ENCODE measurements at regions not wholly inside any gene's neighbourhood (a gene's known extent, or its start where the extent isn't known, plus 50 kb on each side); places are given as distances from the start of the nearest gene placed in this dataset.
"Not testable (repeated sequence)": the region's sequence is repeated elsewhere in the genome, so short reads cannot be mapped to it uniquely, and the experiment has no call there.

DNA sequence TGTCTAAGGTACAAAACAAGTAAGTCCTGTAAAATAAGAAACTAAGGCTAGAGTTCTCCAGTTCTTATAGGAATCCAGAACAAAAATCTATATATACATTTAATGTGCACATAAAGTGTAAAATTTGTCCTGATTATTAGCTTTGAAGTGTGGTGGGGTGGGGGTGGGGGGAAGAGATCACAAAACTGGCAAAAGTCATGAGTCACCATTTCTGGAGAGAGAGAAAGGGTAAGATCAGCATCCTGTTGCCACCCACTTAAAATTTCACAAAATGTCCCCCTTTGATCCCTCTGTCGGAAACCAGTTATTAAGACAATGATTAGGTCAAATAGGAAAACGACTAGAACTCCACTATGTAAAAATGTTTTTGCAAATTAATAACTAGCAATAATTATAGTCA, 482.0 kb upstream of the POU3F2 start:
- DNase-seq = no peak

DNA sequence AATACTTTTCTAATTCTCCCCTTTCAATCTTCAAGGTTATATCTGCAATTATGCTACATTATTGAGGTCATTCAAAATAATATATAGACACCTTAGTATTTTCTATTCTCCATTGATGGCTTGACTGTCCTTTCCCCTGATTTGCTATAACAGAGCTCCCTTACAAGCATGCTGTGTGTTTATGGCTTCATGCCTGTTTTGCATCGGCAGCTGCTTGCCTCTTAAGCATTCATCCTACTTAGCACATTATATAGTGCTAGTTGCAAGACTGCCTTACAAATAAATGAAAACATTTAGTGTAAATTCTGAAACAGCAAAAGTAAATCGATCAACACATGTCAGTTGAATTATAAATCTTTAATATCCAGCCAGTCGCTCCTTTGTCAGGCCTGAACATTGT, 476.2 kb upstream of the POU3F2 start:
- no peak for DNase-seq

DNA sequence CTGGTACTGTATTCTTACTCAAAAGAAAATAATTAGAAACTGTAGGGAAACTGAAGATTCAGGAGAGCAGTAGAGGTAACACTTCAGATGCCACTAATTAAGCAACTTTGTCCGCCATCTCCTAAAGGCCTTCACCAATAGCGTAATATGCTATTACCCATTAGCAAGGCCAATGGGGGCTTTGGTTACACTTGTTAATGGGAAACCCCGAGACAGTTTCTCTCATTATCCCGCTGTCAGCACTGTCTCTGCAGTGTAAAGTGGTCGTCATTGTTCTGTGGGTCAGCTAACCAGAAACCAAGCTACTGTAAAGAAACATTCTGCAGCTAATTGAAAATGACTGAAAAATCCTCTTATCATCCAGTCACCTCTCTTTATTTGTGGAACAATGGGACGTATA, 468.0 kb upstream of the POU3F2 start:
- no peak for DNase-seq

DNA sequence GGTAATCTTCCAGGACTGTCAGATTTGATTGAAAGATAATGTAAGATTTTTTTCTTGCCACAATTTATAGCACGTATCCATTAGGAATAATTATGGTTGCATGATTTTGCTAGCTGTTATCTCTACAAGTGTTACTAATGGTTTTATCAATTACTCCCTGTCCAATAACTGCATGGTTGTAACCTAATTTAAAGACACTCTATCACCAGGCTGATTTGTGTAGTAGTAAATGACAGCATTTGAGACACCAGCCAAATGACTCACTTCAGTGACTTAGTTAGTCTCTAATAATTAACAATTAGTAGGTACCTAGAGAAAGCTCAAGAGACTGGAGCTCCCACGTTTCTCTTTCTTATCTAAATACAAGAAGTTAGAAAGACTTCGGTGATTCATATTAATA, 453.8 kb upstream of the POU3F2 start:
- DNase-seq = no peak

DNA sequence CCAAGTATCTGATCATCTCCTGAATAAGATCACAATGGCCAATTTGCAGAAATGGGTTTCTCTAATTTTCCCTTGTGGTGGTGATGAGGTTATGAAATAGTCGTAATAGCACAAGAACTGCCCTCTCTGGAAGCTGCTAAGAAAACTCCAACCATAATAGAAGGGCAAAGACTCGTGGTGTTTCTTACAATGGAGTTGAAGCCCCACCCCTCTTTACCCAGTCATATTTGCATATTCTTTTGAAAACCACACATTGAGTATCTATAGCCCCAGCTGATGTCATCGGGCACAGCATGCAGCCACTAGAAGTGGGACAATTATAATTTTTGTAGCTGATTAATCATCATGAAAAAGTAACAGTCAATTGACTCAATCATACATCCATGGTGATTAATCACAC, 452.1 kb upstream of the POU3F2 start:
- DNase-seq = no peak

DNA sequence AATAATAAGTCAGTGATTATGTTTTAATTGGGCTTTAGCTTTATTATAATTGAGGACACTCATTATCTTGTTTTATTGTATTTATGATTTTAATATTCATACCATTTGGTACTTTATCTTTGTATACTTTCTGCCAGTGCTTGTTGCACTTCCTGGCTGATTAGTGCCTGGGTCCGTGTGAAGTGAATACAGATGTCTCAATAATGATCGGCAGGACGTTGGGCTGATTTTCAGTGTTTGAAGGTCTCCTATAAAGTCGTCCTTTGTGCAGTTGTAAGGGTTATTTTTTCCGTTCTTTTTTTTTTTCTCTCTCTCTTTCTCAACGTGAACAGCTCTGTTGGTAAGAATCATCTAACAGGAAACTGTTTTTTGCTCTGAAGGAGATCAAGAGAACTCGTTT, 450.0 kb upstream of the POU3F2 start:
- no peak for DNase-seq

DNA sequence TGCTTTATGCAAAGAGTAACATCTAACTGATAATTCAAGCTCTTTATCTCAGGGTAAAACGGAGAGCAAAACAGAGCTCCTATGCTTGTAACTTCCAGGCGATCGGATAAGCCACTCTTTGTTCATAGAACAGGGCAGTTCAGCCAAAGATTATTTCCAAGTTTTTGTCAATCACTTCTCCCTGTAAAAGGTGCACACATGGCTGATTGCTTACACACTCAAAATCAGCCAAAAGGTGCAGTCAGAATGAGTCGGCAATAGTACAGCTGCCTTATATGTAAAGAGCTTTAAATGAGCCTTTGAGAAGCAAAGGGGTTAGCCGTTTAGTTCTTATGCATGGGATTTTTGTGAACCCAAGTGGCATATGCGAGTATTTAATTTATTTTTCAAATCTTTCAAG, 449.6 kb upstream of the POU3F2 start:
- DNase-seq = no peak

DNA sequence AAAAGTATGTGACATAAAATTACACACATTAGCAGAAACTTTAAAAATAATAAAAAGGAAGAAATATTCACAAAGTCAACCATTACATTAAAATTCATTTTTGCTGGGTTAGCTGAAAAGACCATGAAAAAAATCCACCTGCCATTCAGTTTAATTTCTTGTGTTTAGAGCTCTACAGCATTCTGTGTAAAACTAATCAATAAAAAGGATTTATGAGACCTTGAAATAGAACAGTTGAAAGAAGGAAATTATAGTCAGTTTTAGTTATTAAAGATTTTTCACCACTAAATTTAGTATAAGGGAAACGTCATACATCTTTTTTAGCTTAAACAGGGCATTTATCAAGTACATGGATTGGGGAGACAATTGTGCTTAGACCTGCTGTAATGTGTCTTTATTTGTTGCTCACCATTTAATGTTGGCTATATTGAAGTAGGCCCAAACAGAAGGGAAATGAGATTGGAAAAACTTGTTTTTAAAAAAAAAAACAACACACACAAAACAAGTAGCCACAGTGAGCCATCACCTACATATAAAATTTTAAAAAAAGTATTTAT, 438.7 kb upstream of the POU3F2 start:
- no peak for DNase-seq

DNA sequence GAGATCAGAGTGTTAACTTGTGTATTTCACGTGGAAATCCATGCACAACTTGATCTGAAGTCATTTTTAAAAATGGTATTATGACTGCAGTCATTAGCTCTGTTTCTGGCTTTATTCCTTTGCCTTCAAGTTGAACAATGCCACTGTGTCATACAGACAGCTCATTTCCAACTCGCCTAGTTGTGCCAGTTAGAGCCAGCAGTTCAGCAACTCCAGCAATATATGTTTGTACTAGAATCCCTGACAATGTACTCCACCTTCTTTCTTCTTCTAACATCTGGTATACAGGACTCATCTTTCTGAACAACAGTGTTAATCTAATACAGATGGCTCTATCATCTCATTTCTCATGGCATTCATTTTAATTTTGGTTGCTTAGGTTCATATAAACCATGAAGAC, 418.3 kb upstream of the POU3F2 start:
- DNase-seq = no peak

DNA sequence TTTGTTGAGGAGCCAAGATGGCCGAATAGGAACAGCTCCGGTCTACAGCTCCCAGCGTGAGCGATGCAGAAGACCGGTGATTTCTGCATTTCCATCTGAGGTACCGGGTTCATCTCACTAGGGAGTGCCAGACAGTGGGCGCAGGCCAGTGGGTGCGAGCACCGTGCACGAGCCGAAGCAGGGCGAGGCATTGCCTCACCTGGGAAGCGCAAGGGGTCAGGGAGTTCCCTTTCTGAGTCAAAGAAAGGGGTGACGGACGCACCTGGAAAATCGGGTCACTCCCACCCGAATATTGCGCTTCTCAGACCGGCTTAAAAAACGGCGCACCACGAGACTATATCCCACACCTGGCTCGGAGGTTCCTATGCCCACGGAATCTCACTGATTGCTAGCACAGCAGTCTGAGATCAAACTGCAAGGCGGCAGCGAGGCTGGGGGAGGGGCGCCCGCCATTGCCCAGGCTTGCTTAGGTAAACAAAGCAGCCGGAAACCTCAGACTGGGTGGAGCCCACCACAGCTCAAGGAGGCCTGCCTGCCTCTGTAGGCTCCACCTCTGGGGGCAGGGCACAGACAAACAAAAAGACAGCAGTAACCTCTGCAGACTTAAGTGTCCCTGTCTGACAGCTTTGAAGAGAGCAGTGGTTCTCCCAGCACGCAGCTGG, 417.7 kb upstream of the POU3F2 start:
- not testable (repeated sequence) for DNase-seq

DNA sequence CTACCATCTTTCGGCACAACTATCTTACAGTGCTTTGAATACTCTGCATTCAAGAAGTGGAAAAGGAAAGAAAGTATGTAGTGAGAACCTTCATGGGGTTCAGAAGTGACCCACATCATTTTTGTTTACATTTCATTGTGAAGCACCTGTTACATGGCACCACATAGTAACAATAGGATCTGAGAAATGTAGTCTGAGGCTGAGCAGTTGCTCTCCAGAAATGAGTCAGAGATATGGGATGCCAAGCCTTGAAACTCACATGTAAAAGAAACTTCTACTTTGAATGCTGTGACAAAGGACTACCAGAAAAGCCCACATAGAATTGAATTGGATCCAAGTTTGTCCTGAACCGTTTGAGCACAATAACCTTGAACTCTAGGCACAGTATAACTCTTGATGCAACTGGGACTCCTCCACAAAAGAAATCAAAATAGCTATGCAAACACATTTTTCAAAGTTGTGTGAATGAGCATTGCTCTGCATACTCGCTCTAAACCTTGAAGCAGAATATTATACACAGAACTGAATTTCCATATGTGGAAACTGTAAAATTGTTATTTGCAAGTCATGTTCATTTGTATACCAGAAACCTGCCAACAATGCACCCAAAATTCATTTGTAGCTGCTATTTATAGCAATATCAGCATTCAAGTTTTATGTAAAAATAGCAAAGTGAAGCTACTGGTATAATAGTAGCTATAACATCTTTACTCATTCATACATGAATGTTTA, 400.9 kb upstream of the POU3F2 start:
- DNase-seq = peak in 1 of 3 donors; percentile 1

DNA sequence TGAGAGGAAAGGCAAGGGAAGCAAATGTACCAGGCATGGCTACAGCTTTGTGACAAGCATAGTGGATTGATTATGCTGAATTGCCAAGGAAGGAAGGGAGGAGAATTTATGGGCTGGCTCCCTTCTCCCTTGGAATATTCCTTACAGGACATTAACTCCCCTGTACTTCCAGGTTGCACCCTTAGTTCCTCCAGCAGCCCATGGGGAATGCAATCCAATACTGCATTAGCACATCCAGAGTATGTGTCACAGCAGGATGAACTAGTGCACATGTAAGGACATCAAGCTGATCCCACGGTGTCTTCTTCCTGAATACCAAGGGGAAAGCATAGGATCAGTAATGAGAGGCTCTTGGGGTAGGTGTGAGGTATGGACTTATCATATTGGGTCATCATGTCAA, 390.7 kb upstream of the POU3F2 start:
- peak in 1 of 3 donors; percentile 6 for DNase-seq

DNA sequence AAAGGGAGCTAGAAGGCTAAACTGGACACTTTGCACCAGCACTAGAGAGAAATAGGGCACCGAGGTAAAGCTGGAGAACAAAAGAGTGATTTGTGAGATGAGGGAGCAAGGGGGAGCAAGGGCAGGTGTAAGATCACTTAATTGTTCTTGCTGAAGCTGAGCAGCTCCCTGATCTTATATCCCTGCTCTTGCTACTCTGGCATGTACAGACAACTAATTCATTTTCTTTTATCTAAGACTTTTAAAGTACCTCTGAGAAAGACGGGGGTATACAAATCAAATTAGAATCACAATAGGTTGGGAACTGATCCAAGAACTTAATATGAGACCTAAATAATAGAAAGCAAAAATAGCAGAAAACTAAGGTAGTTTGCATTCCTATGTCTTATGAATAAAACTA, 381.7 kb upstream of the POU3F2 start:
- DNase-seq = no peak

DNA sequence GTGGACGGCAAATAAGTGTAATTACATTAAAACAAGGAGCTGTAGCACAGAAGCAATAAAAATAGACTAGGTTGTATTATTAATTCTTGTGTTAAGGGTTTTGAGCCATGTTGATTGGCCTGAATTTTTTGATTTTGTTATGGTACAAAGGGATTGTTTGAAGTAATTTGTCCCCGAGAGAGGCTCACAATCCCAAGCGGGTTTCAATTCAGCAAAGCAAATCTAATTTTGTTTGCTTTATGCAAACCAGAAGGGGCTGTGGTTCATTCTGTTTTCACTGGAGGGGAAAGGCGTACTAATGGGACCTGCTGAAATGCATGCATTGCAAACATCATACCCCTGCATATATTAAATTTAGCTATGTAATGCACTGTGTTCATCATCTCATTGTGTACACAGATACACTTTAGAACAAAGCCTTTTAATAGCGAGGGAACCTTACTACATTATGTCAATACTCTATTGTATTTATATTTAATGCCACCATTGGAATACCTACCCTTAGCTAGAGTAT, 379.5 kb upstream of the POU3F2 start:
- DNase-seq = peak in 1 of 3 donors; percentile 10

DNA sequence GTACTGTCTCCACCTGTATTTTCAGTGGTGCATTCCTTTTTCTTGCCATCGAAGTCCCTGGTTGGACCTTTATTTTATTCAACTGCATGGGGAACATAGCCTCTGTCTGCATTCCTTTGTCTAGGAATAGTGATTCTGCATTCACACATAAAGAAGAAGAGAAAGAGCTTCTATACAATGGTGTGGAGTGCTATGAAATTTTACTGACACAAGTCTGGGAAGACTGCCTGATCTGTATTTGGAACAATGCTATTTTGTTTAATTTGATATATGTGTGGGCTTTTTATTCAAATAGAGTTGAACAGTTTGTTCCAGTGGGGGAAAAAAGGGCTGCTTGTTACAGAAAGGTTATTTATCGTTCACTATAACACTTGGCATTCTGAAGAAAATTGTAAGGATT, 375.7 kb upstream of the POU3F2 start:
- DNase-seq = no peak

DNA sequence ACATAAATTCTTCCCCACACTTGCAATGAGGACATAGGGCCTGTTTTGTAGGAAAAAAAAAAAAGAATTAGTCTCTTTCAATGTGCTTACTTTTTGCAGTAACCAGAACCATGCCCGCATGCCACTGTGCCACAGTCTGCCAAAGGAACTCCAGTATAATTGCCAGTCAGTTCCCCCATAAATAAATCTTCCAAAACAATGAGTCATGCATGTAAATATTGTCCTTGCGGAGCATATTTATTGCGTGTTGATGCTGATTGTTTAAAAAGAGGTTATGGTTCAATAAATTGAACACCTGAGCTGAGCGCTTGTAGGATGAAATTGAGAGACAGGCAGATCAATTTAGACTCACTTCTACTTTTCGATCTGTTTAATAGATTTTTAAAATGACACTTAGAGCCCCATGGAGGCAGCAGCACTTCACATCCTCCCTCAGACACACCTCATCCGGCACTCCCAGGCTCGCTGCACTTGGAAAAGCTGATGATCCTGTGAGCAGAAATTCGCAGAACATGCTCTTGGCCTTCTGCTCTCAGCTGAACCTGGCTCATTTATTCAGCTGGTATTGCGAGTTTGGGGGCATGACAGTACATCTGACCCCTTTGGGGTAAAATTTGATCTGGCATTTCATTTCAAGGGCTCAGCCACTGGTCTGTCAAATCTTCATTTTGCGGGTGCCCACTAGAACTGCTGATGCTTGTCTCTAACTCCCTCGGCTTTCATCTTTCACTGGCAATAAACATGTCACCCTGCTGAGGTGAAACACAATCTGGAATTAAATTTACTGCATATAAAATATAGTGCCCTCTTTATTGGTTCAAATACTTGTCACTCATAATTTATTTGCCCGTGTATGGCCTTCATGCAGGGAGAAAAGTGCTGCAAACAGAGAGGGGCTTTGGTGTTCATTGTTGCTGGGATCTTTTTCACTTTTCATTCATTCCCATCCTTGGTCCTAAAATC, 371.1 kb upstream of the POU3F2 start:
- DNase-seq = no peak

DNA sequence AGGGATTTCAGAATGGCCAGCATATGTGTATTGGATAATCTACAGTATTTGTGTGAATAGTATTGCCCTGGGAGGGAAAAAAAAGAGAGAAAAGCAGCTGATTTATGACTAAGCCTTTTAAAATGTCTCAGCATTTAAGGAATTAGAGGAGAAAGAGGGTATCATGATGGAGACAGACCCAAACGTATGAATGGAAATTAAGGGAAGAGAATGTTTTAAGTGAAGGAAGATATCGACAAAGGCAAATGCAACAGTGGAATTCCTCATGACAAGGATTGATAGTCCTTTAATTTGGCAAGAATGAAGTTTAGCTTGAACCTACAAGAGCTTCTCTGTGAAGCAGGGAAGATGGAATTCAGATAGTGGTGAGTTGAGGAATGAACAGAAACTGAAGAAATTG, 367.3 kb upstream of the POU3F2 start:
- DNase-seq = no peak

DNA sequence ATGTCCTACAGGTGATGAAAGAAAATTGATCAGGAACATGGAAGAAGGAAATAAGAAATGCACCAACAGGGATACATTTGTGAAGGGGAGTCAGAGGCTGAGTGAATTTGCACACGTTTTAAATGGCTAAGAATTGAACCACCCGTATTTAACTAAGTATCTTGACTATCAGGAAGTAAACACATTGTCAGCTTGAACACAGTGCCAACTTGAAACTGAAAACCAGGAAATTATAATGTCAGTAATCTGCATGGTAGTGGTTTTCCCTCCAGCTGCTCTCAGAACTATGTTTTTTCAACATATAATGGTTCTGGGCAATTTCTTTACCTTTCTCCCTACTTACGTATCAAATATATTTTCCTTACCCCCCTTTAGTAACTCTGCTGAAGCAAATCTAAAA, 366.5 kb upstream of the POU3F2 start:
- DNase-seq = no peak

DNA sequence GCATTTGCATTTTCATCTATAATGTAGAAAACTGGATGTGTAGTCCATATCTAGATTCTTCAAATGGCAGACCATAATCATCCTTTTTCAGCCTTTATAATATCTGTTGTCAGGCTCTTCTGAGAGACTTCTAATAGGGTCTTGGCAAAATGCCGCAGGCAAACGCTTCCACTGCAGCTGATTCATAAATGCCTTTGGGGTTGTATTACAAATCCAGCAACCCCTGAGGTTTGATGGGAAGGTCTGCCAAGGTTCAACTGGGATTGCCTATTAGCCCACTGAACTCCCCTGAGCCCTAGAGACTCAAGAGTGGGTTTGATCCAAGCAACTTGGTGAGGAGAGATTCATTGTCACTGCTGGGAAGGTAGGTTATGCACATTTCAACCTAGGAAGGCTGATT, 365.2 kb upstream of the POU3F2 start:
- no peak for DNase-seq

DNA sequence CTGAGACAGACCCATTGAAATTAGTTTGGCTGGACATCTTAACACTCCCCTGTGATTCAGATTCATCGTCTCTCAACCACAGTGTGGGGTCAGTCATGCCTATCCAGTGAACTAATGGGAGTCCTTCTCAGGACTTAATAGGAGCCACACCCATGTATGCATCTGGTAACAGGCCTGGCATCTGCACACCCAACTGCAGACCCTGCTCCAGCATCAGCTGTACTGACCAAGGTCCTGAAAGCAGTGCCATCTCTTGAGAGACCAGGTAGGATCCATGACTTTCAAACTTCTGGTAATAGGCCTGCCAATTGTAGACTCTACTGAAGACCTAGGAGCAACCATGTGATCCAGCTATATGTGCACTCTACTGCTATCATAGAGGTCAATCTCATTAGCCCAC, 363.6 kb upstream of the POU3F2 start:
- no peak for DNase-seq

DNA sequence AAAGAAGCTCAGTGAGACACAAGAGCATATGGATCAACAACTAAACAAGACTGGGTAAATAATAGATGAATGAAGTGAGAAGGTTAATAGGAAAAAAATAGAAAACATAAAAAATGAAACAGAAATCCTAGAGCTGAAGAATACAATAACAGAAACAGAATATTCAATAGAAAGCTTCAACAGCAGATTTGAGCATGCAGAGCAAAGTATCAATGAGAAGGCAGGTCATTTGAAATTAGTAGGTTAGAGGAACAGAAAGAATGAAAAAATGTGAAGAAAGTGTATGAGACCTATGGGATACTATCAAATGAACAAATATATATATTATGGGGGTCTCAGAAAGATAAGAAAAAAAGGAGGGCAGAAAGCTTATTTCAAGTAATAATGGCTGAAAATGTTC, 362.9 kb upstream of the POU3F2 start:
- DNase-seq = no peak

DNA sequence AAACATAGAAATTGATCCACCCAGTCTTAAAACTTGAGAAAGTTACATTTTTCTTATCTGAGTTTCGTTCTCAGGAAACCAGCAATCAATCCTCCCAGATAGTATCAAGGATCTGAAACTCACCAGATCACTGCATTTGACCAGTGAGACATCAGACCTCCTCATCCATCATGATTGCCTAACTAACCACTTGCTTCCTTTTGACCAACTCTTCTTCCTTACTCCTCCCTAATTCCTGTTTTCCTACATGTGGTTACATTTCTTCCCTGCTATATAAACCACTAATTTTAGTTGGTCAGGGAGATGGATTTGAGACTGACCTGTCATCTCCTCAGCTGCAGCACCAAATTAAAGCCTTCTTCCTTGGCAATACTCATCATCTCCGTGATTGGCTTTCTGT, 357.1 kb upstream of the POU3F2 start:
- DNase-seq = no peak

DNA sequence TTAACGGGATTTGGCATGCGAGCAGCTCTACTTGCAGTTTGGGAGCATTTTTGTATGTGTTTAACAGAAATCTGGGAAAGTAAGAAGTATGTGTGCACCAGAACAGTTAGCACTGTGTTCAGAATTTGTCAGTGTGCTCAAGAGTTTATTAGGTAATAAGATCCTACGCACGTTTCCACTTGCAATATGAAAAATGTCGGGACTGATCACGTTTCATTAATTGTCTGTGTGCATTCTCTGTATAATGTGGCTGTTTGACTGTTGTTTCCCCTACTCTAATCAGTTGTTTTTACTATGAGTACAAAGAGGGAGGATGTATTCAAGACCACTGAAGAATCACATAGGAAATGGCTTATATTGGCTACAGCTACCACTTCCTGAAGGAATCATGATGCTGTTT, 349.7 kb upstream of the POU3F2 start:
- DNase-seq = no peak
